Gastroesophageal sphincter (tissue), 3 donors: ENCODE measurements at regions not wholly inside any gene's neighbourhood (a gene's known extent, or its start where the extent isn't known, plus 50 kb on each side); places are given as distances from the start of the nearest gene placed in this dataset.

Experiments
- CTCF ChIP-seq, 4 experiments: fragments of 200-600 bp in 2 of 4; fragments of 450-650 bp in 2 of 4; sonication (generic) in 1 of 4; IDR thresholded peaks; one replicate each; pipeline ENCODE4 v1.5.1; 2017 to 2019; ENCODE audit warnings: antibody characterized with exemption in 4 of 4, mild to moderate bottlenecking in 2 of 4, moderate library complexity in 2 of 4
- EP300 ChIP-seq: sonication (generic); formaldehyde crosslinking; IDR thresholded peaks from one replicate; pipeline ENCODE4 v1.6.1; 2017; ENCODE audit warnings: antibody characterized with exemption, mild to moderate bottlenecking
- POLR2A ChIP-seq, 2 donors: fragments of 450-650 bp; IDR thresholded peaks; one replicate each; pipeline ENCODE4 v1.6.1; 2017; ENCODE audit warnings: antibody characterized with exemption in 2 of 2, mild to moderate bottlenecking in 2 of 2, moderate library complexity in 1 of 2
- POLR2AphosphoS5 ChIP-seq: sonication (generic); formaldehyde crosslinking; IDR thresholded peaks from one replicate; pipeline ENCODE4 v1.6.1; 2017; ENCODE audit warnings: antibody characterized with exemption

- no peak for TF ChIP-seq CTCF (IDR thresholded peaks at IDR 0.05)
- no peak for TF ChIP-seq EP300
- TF ChIP-seq POLR2A (IDR thresholded peaks at IDR 0.05), result no peak
- TF ChIP-seq POLR2AphosphoS5, result no peak
Measured at GRCh38 chr7:85681241-85681640, 494.4 kb upstream of the SEMA3D start.
